Pons (tissue), 1 donor: ENCODE measurements at regions not wholly inside any gene's neighbourhood (a gene's known extent, or its start where the extent isn't known, plus 50 kb on each side); places are given as distances from the start of the nearest gene placed in this dataset.

ENCODE experiments used
- DNase-seq: peaks from one replicate; pipeline ENCODE4 v3.0.0-alpha.2; 2016; ENCODE audit warnings: low spot score

DNA sequence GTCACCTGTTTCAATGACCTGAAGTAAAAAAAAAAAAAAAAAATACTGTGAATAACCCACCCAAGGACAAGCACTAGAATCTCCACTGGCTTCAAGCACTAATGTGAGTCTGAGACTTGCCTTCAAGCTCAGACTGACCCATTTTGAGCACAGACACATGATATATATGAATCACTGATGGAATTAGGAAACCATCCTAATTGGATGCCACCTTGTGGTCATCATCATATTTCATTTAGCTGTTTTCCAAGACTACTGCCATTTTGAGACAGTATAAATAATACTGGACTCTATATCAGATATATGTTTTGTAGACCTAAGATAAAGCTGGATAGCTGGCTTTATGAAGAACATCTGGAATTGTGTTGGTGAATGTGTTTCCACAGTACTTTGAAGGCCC, 1232.0 kb downstream of the KCNT2 start:
- DNase-seq: no peak

DNA sequence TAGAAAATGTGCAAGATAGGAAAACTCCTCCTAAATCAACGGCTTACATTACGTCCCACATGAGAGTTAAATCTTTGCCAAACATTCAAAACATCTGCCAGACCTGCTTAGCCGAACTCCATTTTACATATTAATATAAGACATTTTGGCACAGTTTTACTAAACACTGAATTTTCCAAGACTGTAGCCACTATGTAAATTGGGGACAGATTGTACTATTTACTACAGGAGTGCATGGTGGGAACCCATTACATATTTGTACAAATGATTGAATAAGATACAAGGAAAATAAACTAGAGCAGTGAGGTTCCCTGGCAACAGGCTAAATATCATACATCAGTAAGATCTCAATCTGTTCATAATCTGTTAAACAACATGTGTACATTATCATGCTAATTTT, 1234.4 kb downstream of the KCNT2 start:
- DNase-seq: no peak

DNA sequence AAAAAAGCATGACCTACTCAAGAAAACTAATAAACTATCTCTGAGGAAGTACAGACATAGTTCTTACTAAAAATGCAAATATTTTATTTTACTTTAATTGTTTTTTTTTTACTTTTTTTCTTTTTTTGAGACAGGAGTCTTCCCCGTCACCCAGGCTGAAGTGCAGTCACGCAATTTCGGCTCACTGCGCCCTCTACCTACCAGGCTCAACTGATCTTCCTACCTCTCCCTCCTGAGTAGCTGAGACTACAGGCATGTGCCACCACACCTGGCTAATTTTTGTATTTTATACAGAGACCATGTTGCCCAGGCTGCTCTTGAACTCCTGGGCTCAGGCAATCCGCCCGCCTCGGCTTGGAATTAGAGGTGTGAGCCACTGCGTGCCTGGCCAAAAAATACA, 1263.1 kb downstream of the KCNT2 start:
- no peak for DNase-seq

DNA sequence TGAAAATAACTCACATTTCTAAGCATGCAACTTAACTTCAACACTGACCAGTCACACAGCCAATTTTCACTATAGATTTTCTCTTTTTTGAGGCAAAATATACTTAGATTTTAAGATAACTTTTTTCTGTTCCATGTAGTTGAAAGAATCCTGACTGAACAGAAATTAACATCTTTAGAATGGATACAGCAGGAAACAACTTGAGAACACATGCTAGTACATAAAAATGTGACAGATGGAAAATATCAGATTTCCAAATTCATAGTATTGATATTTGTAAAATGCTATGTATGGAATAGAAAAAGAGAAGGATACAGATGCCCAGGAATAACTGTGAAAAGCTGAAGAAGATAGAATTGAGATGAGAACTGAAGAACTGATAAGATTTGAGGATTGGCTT, 1270.6 kb downstream of the KCNT2 start:
- DNase-seq: no peak

DNA sequence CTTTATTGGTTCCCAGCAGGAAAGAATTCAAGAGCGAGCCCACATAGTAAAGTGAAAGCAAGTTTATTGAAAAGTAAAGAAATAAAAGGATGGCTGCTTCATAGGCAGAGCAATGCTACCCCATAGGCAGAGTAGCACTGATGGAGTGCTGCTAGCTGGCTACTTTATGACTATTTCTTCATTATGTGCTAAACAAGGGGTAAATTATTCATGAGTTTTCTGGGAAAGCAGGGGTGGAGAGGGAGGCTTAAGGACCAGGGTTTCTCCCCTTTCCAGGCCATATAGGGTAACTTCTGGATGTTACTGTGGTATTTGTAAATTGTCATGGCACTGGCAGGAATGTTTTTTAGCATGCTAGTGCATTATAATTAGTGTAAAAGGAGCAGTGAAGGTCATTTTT, 1271.4 kb downstream of the KCNT2 start:
- no peak for DNase-seq

DNA sequence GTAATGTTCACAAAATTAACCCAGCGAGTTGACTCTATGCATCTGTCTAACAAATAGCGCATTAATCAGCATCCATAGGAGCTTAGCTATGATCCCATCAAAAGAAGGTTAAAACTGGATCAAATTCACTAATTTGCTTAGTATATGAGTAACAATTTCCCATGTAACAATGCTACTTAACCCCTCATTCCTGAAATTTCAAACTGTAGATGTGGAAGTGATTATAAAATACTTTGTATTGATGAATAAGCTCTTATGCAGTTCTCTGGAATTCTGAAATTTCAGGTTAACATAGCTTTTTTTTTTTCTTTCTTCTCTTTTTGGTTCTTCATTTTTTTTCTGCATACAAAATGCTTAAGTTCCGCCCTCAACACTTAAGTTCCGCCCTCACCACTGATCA, 1272.7 kb downstream of the KCNT2 start:
- no peak for DNase-seq

DNA sequence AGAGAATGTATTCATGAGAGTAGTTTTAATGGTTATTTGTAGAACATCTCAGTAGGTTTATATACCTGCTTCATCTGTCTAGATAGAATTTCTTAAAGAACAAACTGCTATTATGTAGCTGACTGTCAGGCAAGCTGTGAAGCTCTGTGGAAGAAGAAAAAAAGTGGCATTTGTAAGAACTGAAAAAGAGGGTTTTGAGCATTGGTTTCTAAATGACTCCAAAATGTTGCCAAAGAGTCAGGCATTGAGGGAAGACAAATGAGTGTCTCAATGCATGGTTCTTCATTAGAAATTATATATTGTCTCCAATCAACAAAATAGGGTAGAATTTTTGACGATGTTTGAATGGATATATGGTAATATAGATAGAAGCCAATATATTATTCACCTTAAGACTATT, 1276.1 kb downstream of the KCNT2 start:
- no peak for DNase-seq

DNA sequence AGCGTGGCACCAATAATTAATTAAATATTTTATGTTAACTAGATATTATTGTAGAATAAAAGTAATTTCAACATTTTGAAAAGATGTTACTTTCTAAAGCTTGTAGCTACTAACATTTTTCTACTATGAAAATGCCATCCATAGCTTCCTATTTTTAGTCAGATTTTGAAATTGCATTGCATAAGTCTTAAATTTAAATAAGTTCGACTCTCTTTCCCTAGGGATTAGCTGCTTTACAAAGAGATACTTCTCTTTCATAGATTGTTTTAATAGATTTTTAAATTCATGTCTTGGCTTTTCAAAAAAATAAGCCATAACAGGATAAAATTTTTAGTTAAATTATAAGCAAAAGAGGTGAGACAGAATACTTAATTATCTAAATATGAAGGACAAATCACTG, 1279.6 kb downstream of the KCNT2 start:
- no peak for DNase-seq

DNA sequence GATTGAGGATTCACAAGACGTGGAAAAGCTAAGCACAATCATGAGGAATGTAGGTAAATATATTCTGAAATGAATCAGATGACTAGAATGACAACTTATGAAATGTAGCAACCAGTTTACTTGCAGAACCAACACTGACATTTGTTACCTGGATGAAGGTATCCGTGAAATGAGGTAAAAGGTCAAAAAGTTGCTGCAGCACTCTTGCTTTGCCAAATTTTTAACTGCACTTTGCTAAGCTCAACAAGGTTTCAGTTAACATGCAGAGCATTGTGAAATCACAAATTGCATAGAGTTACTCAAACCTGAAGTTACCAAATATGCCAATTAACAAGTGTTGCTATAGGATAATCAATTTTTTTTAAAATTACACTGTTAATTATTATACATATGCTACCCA, 1280.1 kb downstream of the KCNT2 start:
- DNase-seq: no peak

DNA sequence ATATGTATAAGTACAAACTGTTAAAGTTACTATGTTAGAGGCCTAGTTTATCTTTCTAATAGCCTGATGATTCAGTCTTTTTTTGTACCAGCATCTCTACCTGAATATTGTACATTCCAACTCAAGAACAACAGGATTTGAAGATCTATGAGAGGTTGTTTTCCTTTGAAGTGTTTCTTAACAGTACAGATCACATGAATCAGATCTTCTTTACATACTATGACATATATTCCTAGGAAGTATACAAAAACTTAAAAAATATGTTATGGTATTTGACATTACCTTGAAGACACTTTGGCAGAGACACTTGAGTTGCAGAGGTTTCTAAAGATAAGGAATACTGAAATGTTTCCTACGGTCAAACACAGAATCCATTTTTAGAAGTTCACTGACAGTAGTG, 1280.9 kb downstream of the KCNT2 start:
- DNase-seq: no peak

DNA sequence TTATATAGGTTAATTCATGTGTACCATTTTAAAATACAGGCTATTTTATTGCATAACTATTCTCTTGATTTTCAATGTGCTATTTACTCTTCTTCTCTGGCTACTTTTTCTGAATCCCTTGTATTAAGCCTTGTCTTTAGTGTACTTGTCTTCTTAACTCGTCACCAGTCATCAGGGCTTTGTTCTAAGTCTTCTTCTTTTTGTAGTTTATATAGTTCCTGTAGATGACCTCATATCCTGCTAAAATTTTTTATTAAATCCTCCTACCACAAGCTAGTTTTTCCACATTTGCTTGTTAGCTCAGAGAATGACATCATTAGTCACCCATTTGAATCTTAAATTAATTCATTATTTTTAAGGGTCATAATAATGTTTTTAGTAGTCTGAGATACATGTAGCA, 1281.9 kb downstream of the KCNT2 start:
- DNase-seq: no peak

DNA sequence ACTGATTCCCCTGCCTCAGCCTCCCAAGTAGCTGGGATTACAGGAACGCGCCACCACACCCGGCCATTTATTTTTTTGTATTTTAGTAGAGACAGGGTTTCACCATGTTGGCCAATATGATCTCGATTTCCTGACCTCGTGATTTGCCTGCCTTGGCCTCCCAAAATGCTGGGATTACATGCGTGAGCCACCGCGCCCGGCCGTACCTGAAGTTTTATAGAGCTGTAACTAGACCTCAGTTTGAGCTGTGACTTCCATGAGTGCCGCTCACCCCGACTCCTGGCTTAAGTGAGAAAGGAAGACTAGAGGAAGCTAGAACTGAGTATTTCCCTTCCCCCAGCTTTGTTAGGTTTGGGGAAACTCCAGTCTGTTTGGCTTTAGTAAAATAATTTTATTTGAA, 1283.1 kb downstream of the KCNT2 start:
- no peak for DNase-seq

DNA sequence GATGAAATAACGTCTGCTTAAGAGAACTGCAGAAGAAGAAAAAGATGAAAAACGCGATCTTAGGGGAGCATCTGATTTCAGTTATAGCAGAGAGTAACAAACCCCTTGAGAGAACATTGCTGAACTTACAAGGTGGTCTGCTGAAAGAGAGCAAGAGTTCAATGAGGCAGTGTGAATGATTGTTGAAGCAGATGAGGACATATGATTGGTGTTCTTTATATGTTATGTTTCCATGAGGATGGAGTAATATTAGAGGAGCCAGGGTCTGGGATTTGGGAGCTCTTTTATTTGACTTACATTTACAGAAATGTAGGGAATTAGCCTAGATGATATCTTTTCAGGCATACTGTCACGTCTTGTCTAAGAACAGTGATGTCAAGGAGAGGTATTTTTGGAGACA, 1302.0 kb downstream of the KCNT2 start:
- no peak for DNase-seq

DNA sequence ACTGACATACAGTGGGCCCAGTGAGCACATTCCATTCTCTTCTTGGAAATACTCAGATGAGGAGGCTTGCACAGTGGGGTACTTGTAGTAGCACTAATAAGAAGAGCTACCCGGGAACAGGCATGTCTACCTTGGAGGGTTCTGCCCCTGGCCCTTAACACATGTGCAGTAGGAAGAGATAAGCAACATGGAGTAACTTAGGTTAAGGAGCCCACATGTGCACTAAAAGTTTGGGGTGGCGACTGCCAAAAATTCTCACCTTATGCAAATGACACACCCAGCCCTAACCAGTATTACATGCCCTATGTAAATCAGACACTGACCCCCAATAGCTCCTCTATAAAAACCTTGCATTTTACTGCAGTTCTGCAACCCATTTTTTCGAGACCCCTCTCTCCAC, 1313.3 kb downstream of the KCNT2 start:
- DNase-seq: no peak

DNA sequence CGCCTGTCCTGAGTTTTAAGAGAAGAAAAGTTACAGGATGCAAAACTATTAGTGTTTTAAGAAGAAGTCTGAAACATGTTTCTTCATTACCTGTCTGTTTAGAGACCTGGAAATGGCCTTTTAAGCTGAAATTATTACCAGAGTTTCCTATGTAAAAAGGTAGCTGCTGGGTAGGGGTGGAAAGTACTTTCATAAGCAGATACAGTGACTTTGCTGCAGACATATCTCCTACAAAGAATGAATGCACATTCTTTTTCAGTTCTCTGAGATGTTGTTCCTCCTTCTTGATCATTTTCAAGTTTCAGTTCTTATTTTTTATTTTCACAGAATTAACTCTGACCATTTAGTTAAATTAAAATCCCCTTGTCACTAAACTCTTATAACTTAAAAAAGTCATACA, 1329.6 kb downstream of the KCNT2 start:
- DNase-seq: no peak

DNA sequence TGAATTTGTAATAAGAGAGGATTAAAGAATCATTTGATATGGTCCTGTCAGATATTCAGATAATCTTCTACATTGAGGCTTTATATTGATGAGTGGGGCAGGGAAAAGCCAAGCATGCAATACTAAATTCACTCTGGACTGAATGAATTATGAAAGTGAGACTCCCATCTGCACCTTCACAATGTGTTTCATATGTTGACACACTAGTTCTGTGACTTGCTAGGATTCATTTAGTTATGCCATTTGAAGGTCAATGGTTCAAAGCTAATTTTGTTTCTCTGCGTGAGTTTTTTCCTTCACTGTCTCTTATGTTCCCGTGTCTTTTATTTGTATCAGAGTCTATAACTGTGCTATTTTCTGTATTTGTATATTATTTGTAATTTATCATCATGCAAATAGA, 1332.5 kb downstream of the KCNT2 start:
- no peak for DNase-seq

DNA sequence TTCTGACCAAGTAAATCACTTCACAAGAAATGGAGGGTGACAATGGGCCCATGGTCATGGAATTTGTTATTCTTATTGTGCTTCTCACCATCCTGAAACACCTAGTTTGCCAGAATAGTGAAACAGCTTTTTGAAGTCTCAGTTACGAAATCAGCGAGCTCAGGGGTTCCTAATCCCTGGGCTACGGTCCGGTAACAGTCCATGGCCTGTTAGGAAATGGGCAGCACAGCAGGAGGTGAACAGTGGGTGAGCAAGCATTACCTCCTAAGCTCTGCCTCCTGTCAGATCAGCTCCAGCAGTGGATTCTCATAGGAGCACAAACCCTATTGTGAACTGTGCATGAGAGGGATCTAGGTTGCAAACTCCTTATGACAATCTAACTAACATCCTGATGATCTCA, 1356.3 kb downstream of the KCNT2 start:
- no peak for DNase-seq

DNA sequence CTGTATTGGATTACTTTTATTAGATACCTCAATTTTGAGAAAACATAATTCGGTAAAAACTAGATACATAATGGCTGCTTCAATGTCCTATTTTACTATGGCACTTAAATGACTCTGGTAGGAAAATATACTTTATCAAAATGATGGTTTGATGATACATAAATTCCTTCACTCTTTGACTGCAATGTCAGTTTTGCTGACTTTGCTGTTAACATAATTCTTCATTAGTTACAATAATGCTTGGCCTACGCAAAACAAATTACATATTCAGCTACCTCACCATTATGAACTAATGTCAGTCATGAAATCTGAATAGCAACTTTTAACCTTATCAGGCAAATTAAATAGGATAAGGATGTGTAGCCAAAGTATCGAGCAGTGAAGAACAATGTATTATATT, 1364.7 kb downstream of the KCNT2 start:
- no peak for DNase-seq

DNA sequence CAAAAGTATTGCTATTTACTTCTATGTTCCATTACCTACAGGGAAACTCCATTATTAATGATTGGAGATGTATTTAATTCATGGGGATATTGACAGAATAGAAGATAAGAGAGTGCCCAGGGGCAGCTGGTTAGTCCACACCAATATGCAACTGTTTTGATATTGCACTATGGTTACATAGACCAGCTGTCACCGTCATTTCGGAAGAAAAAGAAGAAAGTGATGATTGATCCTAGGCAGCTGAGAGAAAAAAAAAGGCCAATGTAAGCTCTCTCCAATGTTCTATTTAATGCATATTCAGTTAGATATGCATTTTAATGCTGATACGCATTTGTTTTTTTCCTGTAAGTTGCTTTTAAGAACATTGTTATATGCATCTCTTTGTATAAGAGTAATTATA, 1367.2 kb downstream of the KCNT2 start:
- no peak for DNase-seq

DNA sequence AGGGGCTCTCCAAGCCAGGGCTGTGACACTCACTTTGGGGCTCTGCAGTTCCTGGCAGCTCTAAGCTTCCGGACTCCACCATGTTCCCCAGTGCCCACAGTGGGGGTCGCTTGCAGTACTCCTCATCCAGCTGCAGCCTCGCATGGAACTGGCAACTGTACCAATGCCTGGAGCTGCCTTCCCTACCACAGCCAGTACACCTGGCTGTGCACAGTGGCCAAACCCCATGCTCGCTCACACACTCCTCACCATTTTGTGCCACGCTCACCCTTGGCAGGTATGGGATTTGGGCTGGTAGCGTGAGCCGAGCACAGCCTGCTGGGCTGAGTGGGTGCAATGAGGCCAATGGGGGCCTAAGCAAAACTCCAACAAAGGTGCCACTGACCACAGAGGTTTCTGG, 1369.9 kb downstream of the KCNT2 start:
- no peak for DNase-seq

DNA sequence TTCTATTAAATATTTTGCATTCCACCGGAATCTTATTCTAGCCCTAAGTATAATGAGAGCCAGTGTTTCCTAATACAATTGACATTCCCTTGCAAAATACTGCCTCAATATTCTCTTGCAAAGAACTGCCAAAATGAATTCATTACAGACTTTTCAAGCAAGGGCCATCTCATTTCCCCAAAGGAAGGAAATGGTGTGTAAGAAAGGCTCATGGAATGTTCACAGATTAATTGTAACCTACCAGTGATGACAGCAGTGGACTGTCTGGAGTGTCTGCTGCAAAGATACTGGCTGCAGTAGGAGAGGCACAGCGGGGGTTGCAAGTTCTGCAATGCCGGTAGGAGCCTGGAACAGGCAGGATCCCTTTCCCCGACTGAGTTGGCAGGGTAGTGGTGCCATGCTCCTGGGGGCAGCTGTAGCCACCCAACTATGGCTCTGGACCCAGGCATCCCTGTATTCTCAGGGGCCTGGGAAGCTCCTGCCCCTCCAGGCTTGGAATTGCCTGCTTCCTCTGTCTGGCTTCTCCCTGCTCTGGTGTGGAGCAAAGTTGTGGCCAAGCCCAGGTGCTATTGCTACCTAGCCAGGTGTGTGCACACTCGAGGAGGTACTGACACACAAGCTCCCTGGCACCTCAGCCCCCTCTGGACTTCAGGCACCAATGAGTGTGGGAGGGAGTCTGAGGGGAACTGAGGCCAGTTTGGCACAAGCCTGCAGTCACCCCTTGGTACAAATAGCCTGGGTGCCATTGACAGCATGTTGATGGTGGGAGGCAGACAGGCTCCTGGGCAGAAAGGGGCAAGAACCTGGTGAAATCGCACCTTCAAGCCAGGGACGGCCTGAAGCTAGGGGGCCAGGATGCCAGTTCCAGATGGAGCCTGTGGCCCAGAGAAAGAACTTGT, 1371.0 kb downstream of the KCNT2 start:
- DNase-seq: no peak

DNA sequence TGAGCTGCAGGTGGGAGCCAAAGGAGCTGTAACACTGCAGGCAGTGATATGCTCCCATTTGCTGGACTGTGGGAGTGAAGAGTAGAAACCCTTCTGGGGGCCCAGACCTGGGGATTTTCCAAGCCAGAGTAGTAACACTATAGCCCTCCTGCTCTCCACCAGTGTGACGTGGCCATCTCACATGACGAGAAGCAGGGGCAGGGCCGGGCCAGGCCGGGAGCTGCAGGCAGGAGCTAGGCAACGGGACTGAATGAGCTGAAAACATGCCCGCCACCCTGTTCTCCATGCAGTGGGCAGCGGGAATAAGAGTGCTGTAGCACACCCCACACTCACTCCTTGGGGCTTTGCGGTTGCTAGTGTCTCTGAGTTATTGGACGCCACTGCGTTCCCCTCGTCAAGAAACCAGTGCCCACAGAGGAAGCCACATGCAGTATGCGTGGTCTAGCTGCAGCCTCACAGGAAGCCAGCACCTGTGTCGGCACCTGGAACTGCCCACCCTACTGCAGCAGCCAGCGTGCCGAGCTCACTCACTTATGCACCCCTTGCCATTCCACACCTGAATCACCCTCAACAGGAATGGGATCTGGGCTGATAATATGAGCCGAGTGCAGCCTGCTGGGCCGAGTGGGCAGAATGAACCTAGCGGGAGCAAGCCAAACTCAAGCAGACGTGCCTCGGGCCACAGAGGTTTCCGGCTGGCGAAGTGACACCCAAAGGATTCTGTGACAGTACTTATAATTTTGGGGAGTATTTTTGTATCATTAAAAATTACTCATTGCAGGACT, 1389.6 kb downstream of the KCNT2 start:
- no peak for DNase-seq

DNA sequence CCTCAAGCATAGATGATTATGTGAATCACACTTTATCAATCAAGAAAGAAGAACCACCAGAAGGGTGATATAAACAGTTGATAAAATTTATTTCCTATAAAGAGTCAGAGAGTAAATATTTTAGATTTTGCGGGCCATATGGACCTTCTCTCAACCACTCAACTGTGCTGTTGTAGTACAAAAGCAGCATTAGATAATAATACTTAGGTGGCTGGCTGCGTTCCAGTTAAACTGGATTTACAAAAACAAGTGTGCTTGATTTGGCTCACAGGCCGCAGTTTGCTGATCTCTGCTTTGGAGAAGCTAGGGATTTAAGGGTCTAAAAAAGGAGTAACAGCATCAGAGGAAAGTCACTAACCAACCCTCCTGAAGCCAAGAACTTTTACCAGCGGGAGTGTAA, 1406.0 kb downstream of the KCNT2 start:
- DNase-seq: no peak

DNA sequence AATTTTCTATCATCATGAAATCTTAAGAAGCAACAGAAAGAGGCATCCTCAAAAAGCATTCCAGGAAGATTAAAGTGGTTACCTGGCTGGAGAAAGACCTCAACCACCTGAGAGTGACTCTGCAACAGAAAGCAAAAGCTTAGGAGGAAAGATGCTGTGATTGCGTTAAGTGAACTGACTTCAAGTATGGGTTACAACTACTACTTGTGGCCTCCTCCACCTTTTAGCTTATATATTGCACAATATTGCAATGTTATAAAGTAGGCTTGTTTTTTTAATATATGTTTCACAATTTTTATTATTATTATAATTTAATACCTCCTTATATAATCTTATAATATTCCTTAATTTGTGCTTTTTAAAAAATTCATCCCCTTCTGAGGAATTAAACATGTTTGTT, 1407.5 kb downstream of the KCNT2 start:
- no peak for DNase-seq
